Esophagus muscularis mucosa (tissue), 4 donors: ENCODE measurements at regions not wholly inside any gene's neighbourhood (a gene's known extent, or its start where the extent isn't known, plus 50 kb on each side); places are given as distances from the start of the nearest gene placed in this dataset.

ENCODE experiments used
- DNase-seq: peaks from one replicate; pipeline ENCODE4 v3.0.0-alpha.2; 2017; ENCODE audit errors: extremely low spot score
- H3K27ac ChIP-seq, 4 donors: fragments of 200-600 bp; sonication (generic); replicated peaks in 1 of 4; 1 replicate in 3 of 4; 2 replicates in 1 of 4; pipeline ENCODE4 v1.5.1; 2016 to 2019; ENCODE audit warnings: mild to moderate bottlenecking in 1 of 4
- H3K27me3 ChIP-seq, 4 donors: fragments of 200-600 bp; sonication (generic); one replicate each; pipeline versions ENCODE4 v1.5.1 to v1.6.0; 2016 to 2019
- H3K36me3 ChIP-seq, 4 donors: fragments of 200-600 bp; sonication (generic); one replicate each; pipeline ENCODE4 v1.5.1; 2016 to 2019
- H3K4me1 ChIP-seq, 4 donors: fragments of 200-600 bp; sonication (generic); one replicate each; pipeline ENCODE4 v1.5.1; 2016 to 2019
- H3K4me3 ChIP-seq, 4 donors: fragments of 200-600 bp; sonication (generic); 1 replicate in 2 of 4; 2 replicates in 2 of 4; pipeline ENCODE4 v1.5.1; 2016 to 2019; ENCODE audit warnings: mild to moderate bottlenecking in 4 of 4, moderate library complexity in 1 of 4
- H3K9me3 ChIP-seq, 4 donors: fragments of 200-600 bp; sonication (generic); 1 replicate in 3 of 4; 2 replicates in 1 of 4; pipeline ENCODE4 v1.5.1; 2016 to 2019
- CTCF ChIP-seq, 3 experiments: fragments of 200-600 bp in 2 of 3; fragments of 450-650 bp in 1 of 3; sonication (generic) in 2 of 3; IDR thresholded peaks; one replicate each; pipeline ENCODE4 v1.5.1; 2017 to 2019; ENCODE audit warnings: antibody characterized with exemption in 3 of 3, mild to moderate bottlenecking in 2 of 3, moderate library complexity in 1 of 3
- EP300 ChIP-seq: sonication (generic); formaldehyde crosslinking; IDR thresholded peaks from one replicate; pipeline ENCODE4 v1.6.1; 2017; ENCODE audit warnings: antibody characterized with exemption
- POLR2A ChIP-seq: fragments of 450-650 bp; IDR thresholded peaks from one replicate; pipeline ENCODE4 v1.6.1; 2017; ENCODE audit warnings: antibody characterized with exemption, moderate library complexity, mild to moderate bottlenecking, low read depth
- POLR2AphosphoS5 ChIP-seq, 2 donors: sonication (generic); formaldehyde crosslinking; IDR thresholded peaks; one replicate each; pipeline ENCODE4 v1.6.1; 2017; ENCODE audit warnings: antibody characterized with exemption in 2 of 2
- WGBS: methylation state at CpG from one replicate; pipeline ENCODE4 v1.1.5; 2018; 5-methylcytosine and 5-hydroxymethylcytosine counted together
- intact Hi-C: fragments of 100-400 bp; cut with DNase I; formaldehyde crosslinking; loops from one replicate; pipeline ENCODE4 v1.15.1; 2023

- H3K4me3 ChIP-seq, result no peak overlapping the region
- DNase-seq, result no peak
- TF ChIP-seq EP300 (no peak), POLR2A (no peak), POLR2AphosphoS5 (IDR thresholded peaks at IDR 0.05) (no peak), CTCF (IDR thresholded peaks at IDR 0.05) (no peak)
- H3K9me3 ChIP-seq, result no peaks in the 10 kb centered on the region
- intact Hi-C loops, result no loop called here
- no peaks in the 10 kb centered on the region for H3K36me3 ChIP-seq
- H3K27ac ChIP-seq, result no peak overlapping the region
- 85% methylated on average over 4 of the region's 4 CpGs for WGBS
- no peaks in the 10 kb centered on the region for H3K4me1 ChIP-seq
- H3K27me3 ChIP-seq, result no peaks in the 10 kb centered on the region
Observed at GRCh38 chr3:25962255-25962654, 172.4 kb downstream of the OXSM start.

GRCh38 chr3:25964141-25964540 lies 174.3 kb downstream of the OXSM start:
- intact Hi-C loops, result no loop called here
- H3K4me3 ChIP-seq, result no peak overlapping the region
- no peak overlapping the region for H3K27ac ChIP-seq
- TF ChIP-seq EP300 (no peak), POLR2AphosphoS5 (IDR thresholded peaks at IDR 0.05) (no peak), POLR2A (no peak), CTCF (IDR thresholded peaks at IDR 0.05) (no peak)
- H3K27me3 ChIP-seq, result no peaks in the 10 kb centered on the region
- WGBS, result 34% methylated on average over 2 of the region's 2 CpGs
- H3K36me3 ChIP-seq, result no peaks in the 10 kb centered on the region
- no peaks in the 10 kb centered on the region for H3K9me3 ChIP-seq
- no peaks in the 10 kb centered on the region for H3K4me1 ChIP-seq
- no peak for DNase-seq

GRCh38 chr3:25967385-25967784 lies 177.5 kb downstream of the OXSM start:
- no peaks in the 10 kb centered on the region for H3K9me3 ChIP-seq
- H3K4me1 ChIP-seq, result no peaks in the 10 kb centered on the region
- H3K36me3 ChIP-seq, result no peaks in the 10 kb centered on the region
- no peak overlapping the region for H3K4me3 ChIP-seq
- DNase-seq, result no peak
- intact Hi-C loops, result no loop called here
- 90% methylated on average over 5 of the region's 5 CpGs for WGBS
- TF ChIP-seq EP300 (no peak), POLR2A (no peak), POLR2AphosphoS5 (IDR thresholded peaks at IDR 0.05) (no peak), CTCF (IDR thresholded peaks at IDR 0.05) (no peak)
- no peak overlapping the region for H3K27ac ChIP-seq
- no peaks in the 10 kb centered on the region for H3K27me3 ChIP-seq

- H3K36me3 ChIP-seq, result no peaks in the 10 kb centered on the region
- 74% methylated on average over 2 of the region's 2 CpGs for WGBS
- H3K9me3 ChIP-seq, result no peaks in the 10 kb centered on the region
- TF ChIP-seq POLR2A (no peak), CTCF (IDR thresholded peaks at IDR 0.05) (no peak), EP300 (no peak), POLR2AphosphoS5 (IDR thresholded peaks at IDR 0.05) (no peak)
- DNase-seq, result no peak
- intact Hi-C loops, result no loop called here
- no peak overlapping the region for H3K27ac ChIP-seq
- no peaks in the 10 kb centered on the region for H3K27me3 ChIP-seq
- no peaks in the 10 kb centered on the region for H3K4me1 ChIP-seq
- no peak overlapping the region for H3K4me3 ChIP-seq
Observed at GRCh38 chr3:25971736-25972135, 181.8 kb downstream of the OXSM start.

- WGBS, result 41% methylated on average over 1 of the region's 1 CpG
- no peak for DNase-seq
- Histone ChIP-seq H3K4me3 (no peak overlapping the region), H3K27me3 (no peaks in the 10 kb centered on the region), H3K36me3 (no peaks in the 10 kb centered on the region), H3K4me1 (no peaks in the 10 kb centered on the region), H3K9me3 (no peaks in the 10 kb centered on the region), H3K27ac (no peak overlapping the region)
- TF ChIP-seq POLR2A, result no peak
- TF ChIP-seq EP300, result no peak
- TF ChIP-seq POLR2AphosphoS5 (IDR thresholded peaks at IDR 0.05), result no peak
- TF ChIP-seq CTCF (IDR thresholded peaks at IDR 0.05), result no peak
- intact Hi-C loops, result no loop called here
Observed at GRCh38 chr3:25973122-25973521, 183.2 kb downstream of the OXSM start.
